KMS-11 (cell line): ENCODE measurements at regions not wholly inside any gene's neighbourhood (a gene's known extent, or its start where the extent isn't known, plus 50 kb on each side); places are given as distances from the start of the nearest gene placed in this dataset.

Experiments
- H2AFZ ChIP-seq: fragments of 200-600 bp; sonication (generic); 2 replicates; pipeline ENCODE4 v1.6.1; 2016; ENCODE audit warnings: antibody characterized with exemption, mixed run types, low read depth
- H3K27ac ChIP-seq: fragments of 200-600 bp; sonication (generic); 2 replicates; pipeline ENCODE4 v1.6.1; 2016; ENCODE audit warnings: mild to moderate bottlenecking, mixed run types
- H3K27me3 ChIP-seq: fragments of 200-600 bp; sonication (generic); 2 replicates; pipeline ENCODE4 v1.6.1; 2017; ENCODE audit warnings: mild to moderate bottlenecking, low read depth, mixed run types, moderate library complexity; ENCODE audit not compliant: insufficient read depth
- H3K36me3 ChIP-seq: fragments of 200-600 bp; sonication (generic); 2 replicates; pipeline ENCODE4 v1.6.1; 2017; ENCODE audit warnings: mild to moderate bottlenecking, mixed run types; ENCODE audit not compliant: insufficient read depth
- H3K4me1 ChIP-seq: fragments of 200-600 bp; sonication (generic); 2 replicates; pipeline ENCODE4 v1.6.1; 2016; ENCODE audit warnings: mild to moderate bottlenecking, low read depth, mixed run types; ENCODE audit not compliant: poor library complexity, severe bottlenecking
- H3K4me2 ChIP-seq: fragments of 200-600 bp; sonication (generic); 2 replicates; pipeline ENCODE4 v1.7.0; 2016; ENCODE audit warnings: mild to moderate bottlenecking, mixed run types
- H3K4me3 ChIP-seq: fragments of 200-600 bp; sonication (generic); IDR thresholded peaks from 2 replicates; pipeline ENCODE4 v1.6.1; 2017; ENCODE audit warnings: low read depth, low read length, mixed read lengths; ENCODE audit not compliant: insufficient read depth
- H3K79me2 ChIP-seq: fragments of 200-600 bp; sonication (generic); 2 replicates; pipeline ENCODE4 v1.6.1; 2016; ENCODE audit warnings: low read depth, mixed run types; ENCODE audit not compliant: insufficient read depth
- H3K9ac ChIP-seq: fragments of 200-600 bp; sonication (generic); 2 replicates; pipeline ENCODE4 v1.6.1; 2016; ENCODE audit warnings: mild to moderate bottlenecking, mixed run types
- H4K20me1 ChIP-seq: fragments of 200-600 bp; sonication (generic); 2 replicates; pipeline ENCODE4 v1.6.1; 2016; ENCODE audit warnings: mild to moderate bottlenecking, mixed run types; ENCODE audit not compliant: insufficient read depth
- CTCF ChIP-seq: fragments of 200-600 bp; sonication (generic); conservative IDR thresholded peaks from 2 replicates; pipeline ENCODE4 v1.6.1; 2017; ENCODE audit warnings: low read depth, mild to moderate bottlenecking, antibody characterized with exemption, low read length, moderate library complexity, mixed read lengths

GRCh38 chr2:35080231-35080910 lies 1275.2 kb upstream of the CRIM1 start:
- H3K27me3 ChIP-seq = no peaks in the 10 kb centered on the region
- H2AFZ ChIP-seq = no peak overlapping the region
- H3K9ac ChIP-seq = no peak overlapping the region
- no peaks in the 10 kb centered on the region for H3K36me3 ChIP-seq
- H4K20me1 ChIP-seq = no peaks in the 10 kb centered on the region
- H3K27ac ChIP-seq = no peak overlapping the region
- no peaks in the 10 kb centered on the region for H3K79me2 ChIP-seq
- H3K4me1 ChIP-seq = no peaks in the 10 kb centered on the region
- H3K4me2 ChIP-seq = no peak overlapping the region
- no peak for TF ChIP-seq CTCF
- no peak overlapping the region for H3K4me3 ChIP-seq

- H3K36me3 ChIP-seq = no peaks in the 10 kb centered on the region
- no peaks in the 10 kb centered on the region for H3K27me3 ChIP-seq
- H2AFZ ChIP-seq = no peak overlapping the region
- H3K9ac ChIP-seq = no peak overlapping the region
- H3K4me2 ChIP-seq = no peak overlapping the region
- no peaks in the 10 kb centered on the region for H3K79me2 ChIP-seq
- H3K4me3 ChIP-seq = no peak overlapping the region
- no peak for TF ChIP-seq CTCF
- H4K20me1 ChIP-seq = no peaks in the 10 kb centered on the region
- no peaks in the 10 kb centered on the region for H3K4me1 ChIP-seq
- no peak overlapping the region for H3K27ac ChIP-seq
These were observed 1288.2 kb upstream of the CRIM1 start for GRCh38 chr2:35067420-35067819.

- Histone ChIP-seq H3K4me2 (no peak overlapping the region), H3K9ac (no peak overlapping the region), H2AFZ (no peak overlapping the region), H3K27me3 (no peaks in the 10 kb centered on the region), H3K36me3 (no peaks in the 10 kb centered on the region), H4K20me1 (no peaks in the 10 kb centered on the region), H3K79me2 (no peaks in the 10 kb centered on the region), H3K4me1 (no peaks in the 10 kb centered on the region), H3K27ac (no peak overlapping the region), H3K4me3 (no peak overlapping the region)
- TF ChIP-seq CTCF = no peak
These were observed 1291.7 kb upstream of the CRIM1 start for GRCh38 chr2:35063836-35064235.

GRCh38 chr2:35035883-35036282 lies 1319.7 kb upstream of the CRIM1 start:
- H3K4me3 ChIP-seq = no peak overlapping the region
- no peaks in the 10 kb centered on the region for H3K36me3 ChIP-seq
- H2AFZ ChIP-seq = no peak overlapping the region
- TF ChIP-seq CTCF = 0 out of 2 replicates have a peak, but pooled peaks have one; percentile 27
- H3K79me2 ChIP-seq = no peaks in the 10 kb centered on the region
- H3K9ac ChIP-seq = no peak overlapping the region
- no peaks in the 10 kb centered on the region for H3K27me3 ChIP-seq
- H3K4me2 ChIP-seq = no peak overlapping the region
- no peaks in the 10 kb centered on the region for H3K4me1 ChIP-seq
- no peak overlapping the region for H3K27ac ChIP-seq
- H4K20me1 ChIP-seq = no peaks in the 10 kb centered on the region
